ENCODE measurements at regions not wholly inside any gene's neighbourhood (a gene's known extent, or its start where the extent isn't known, plus 50 kb on each side); places are given as distances from the start of the nearest gene placed in this dataset.

- CTCF ChIA-PET = interaction anchor here (0.7 to 0.8 kb wide), 2 partner anchors 808 to 1036 kb away, joined by 3 read pairs; no protein-coding TSS in a partner anchor
- H3K9me3 ChIP-seq (ENCODE audit: control insufficient read depth, insufficient read depth, low read depth, low read length) = no peaks in the 10 kb centered on the region
- H3K4me3 ChIP-seq (ENCODE audit: low read depth, low read length) = no peak overlapping the region
- H3K36me3 ChIP-seq (ENCODE audit: control insufficient read depth in 2 of 2, insufficient read depth in 1 of 2, low read length in 2 of 2) = no peaks in the 10 kb centered on the region
- H3K4me1 ChIP-seq (ENCODE audit: control insufficient read depth, insufficient read depth, low read length) = no peaks in the 10 kb centered on the region
- no peak overlapping the region for H3K27ac ChIP-seq (ENCODE audit: extremely low read depth, low read depth, low read length)
- TF ChIP-seq ZNF23 (tag by site-specific recombination; IDR thresholded peaks at IDR 0.05; ENCODE audit: borderline replicate concordance) (no peak), ZNF654 (tag by site-specific recombination; IDR thresholded peaks at IDR 0.05; ENCODE audit: low read depth) (no peak), ZNF248 (tag by site-specific recombination; IDR thresholded peaks at IDR 0.05) (no peak), RBAK (tag by site-specific recombination; IDR thresholded peaks at IDR 0.05) (no peak), ZNF529 (tag by site-specific recombination; IDR thresholded peaks at IDR 0.05; ENCODE audit: insufficient replicate concordance) (no peak), YY2 (tag by site-specific recombination; IDR thresholded peaks at IDR 0.05) (no peak), ZNF146 (tag by site-specific recombination; IDR thresholded peaks at IDR 0.05) (no peak), TCF7L2 (IDR thresholded peaks at IDR 0.05; ENCODE audit: borderline replicate concordance, low read depth, low read length) (no peak), ZNF513 (tag by site-specific recombination; IDR thresholded peaks at IDR 0.05) (no peak), ZNF311 (tag by site-specific recombination; IDR thresholded peaks at IDR 0.05; ENCODE audit: borderline replicate concordance) (no peak), ZNF155 (tag by site-specific recombination; IDR thresholded peaks at IDR 0.05) (no peak), ZNF10 (tag by site-specific recombination; IDR thresholded peaks at IDR 0.05) (no peak), ZBTB21 (tag by site-specific recombination; IDR thresholded peaks at IDR 0.05) (no peak), ZNF777 (tag by site-specific recombination; IDR thresholded peaks at IDR 0.05; ENCODE audit: borderline replicate concordance) (no peak), SP3 (tag by site-specific recombination; IDR thresholded peaks at IDR 0.05) (no peak), ZNF18 (tag by site-specific recombination; IDR thresholded peaks at IDR 0.05) (no peak), MZF1 (tag by site-specific recombination; IDR thresholded peaks at IDR 0.05; ENCODE audit: borderline replicate concordance) (no peak)
- TF ChIP-seq, protein P1, sequence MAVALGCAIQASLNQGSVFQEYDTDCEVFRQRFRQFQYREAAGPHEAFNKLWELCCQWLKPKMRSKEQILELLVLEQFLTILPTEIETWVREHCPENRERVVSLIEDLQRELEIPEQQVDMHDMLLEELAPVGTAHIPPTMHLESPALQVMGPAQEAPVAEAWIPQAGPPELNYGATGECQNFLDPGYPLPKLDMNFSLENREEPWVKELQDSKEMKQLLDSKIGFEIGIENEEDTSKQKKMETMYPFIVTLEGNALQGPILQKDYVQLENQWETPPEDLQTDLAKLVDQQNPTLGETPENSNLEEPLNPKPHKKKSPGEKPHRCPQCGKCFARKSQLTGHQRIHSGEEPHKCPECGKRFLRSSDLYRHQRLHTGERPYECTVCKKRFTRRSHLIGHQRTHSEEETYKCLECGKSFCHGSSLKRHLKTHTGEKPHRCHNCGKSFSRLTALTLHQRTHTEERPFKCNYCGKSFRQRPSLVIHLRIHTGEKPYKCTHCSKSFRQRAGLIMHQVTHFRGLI (tag by site-specific recombination; IDR thresholded peaks at IDR 0.05) = no peak
- TF ChIP-seq, protein P2, sequence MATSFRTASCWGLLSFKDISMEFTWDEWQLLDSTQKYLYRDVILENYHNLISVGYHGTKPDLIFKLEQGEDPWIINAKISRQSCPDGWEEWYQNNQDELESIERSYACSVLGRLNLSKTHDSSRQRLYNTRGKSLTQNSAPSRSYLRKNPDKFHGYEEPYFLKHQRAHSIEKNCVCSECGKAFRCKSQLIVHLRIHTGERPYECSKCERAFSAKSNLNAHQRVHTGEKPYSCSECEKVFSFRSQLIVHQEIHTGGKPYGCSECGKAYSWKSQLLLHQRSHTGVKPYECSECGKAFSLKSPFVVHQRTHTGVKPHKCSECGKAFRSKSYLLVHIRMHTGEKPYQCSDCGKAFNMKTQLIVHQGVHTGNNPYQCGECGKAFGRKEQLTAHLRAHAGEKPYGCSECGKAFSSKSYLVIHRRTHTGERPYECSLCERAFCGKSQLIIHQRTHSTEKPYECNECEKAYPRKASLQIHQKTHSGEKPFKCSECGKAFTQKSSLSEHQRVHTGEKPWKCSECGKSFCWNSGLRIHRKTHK (tag by site-specific recombination; IDR thresholded peaks at IDR 0.05) = no peak
- TF ChIP-seq, protein P3, sequence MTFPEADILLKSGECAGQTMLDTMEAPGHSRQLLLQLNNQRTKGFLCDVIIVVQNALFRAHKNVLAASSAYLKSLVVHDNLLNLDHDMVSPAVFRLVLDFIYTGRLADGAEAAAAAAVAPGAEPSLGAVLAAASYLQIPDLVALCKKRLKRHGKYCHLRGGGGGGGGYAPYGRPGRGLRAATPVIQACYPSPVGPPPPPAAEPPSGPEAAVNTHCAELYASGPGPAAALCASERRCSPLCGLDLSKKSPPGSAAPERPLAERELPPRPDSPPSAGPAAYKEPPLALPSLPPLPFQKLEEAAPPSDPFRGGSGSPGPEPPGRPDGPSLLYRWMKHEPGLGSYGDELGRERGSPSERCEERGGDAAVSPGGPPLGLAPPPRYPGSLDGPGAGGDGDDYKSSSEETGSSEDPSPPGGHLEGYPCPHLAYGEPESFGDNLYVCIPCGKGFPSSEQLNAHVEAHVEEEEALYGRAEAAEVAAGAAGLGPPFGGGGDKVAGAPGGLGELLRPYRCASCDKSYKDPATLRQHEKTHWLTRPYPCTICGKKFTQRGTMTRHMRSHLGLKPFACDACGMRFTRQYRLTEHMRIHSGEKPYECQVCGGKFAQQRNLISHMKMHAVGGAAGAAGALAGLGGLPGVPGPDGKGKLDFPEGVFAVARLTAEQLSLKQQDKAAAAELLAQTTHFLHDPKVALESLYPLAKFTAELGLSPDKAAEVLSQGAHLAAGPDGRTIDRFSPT (tag by site-specific recombination; IDR thresholded peaks at IDR 0.05) = no peak
- POLR2A ChIA-PET = no interaction called here
Measured at GRCh38 chr9:20078246-20078645, 289.4 kb upstream of the SLC24A2 start.

All from HEK293 (cell line).